Vagina (tissue), 2 donors: ENCODE measurements at regions not wholly inside any gene's neighbourhood (a gene's known extent, or its start where the extent isn't known, plus 50 kb on each side); places are given as distances from the start of the nearest gene placed in this dataset.

ENCODE experiments used
- DNase-seq, 2 donors: peaks; one replicate each; pipeline ENCODE4 v3.0.0-alpha.2; 2017; ENCODE audit errors: extremely low spot score in 2 of 2
- H3K27ac ChIP-seq: fragments of 200-600 bp; sonication (generic); one replicate; pipeline ENCODE4 v1.5.1; 2019
- H3K27me3 ChIP-seq: fragments of 200-600 bp; sonication (generic); one replicate; pipeline ENCODE4 v1.5.1; 2019
- H3K36me3 ChIP-seq, 2 donors: fragments of 200-600 bp; sonication (generic); one replicate each; pipeline ENCODE4 v1.5.1; 2017 to 2019
- H3K4me1 ChIP-seq: fragments of 200-600 bp; sonication (generic); one replicate; pipeline ENCODE4 v1.5.1; 2019
- H3K4me3 ChIP-seq, 2 donors: fragments of 200-600 bp; sonication (generic); 1 replicate in 1 of 2; 2 replicates in 1 of 2; pipeline ENCODE4 v1.5.1; 2016 to 2019
- H3K9me3 ChIP-seq: fragments of 200-600 bp; sonication (generic); one replicate; pipeline ENCODE4 v1.5.1; 2019
- CTCF ChIP-seq, 3 experiments: fragments of 450-650 bp in 2 of 3; fragments of 200-600 bp in 1 of 3; sonication (generic) in 1 of 3; IDR thresholded peaks; one replicate each; pipeline ENCODE4 v1.5.1; 2017 to 2019; ENCODE audit warnings: antibody characterized with exemption in 3 of 3, mild to moderate bottlenecking in 2 of 3, moderate library complexity in 2 of 3
- POLR2A ChIP-seq, 2 donors: fragments of 450-650 bp; IDR thresholded peaks; one replicate each; pipeline ENCODE4 v1.6.1; 2017; ENCODE audit warnings: antibody characterized with exemption in 2 of 2, mild to moderate bottlenecking in 2 of 2, moderate library complexity in 2 of 2
- POLR2AphosphoS5 ChIP-seq, 2 donors: sonication (generic); formaldehyde crosslinking; IDR thresholded peaks; one replicate each; pipeline ENCODE4 v1.9.0; 2017; ENCODE audit warnings: antibody characterized with exemption in 2 of 2, mild to moderate bottlenecking in 2 of 2, low read depth in 1 of 2; ENCODE audit not compliant: insufficient read depth in 1 of 2
- intact Hi-C: fragments of 100-400 bp; cut with DNase I; formaldehyde crosslinking; loops from one replicate; pipeline ENCODE4 v1.15.1; 2023

- TF ChIP-seq POLR2AphosphoS5 (IDR thresholded peaks at IDR 0.05; ENCODE audit: insufficient read depth in 1 of 2, low read depth in 1 of 2) (no peak), CTCF (IDR thresholded peaks at IDR 0.05) (peak; percentile 11 to 30 (median 28)), POLR2A (IDR thresholded peaks at IDR 0.05) (no peak)
- intact Hi-C loops: no loop called here
- no peaks in the 10 kb centered on the region for H3K36me3 ChIP-seq
- no peak overlapping the region for H3K27ac ChIP-seq
- peak in 1 of 2 donors; percentile 27 for DNase-seq
- no peak overlapping the region for H3K4me3 ChIP-seq
- no peaks in the 10 kb centered on the region for H3K9me3 ChIP-seq
- peaks cover 22% of the 10 kb centered on the region for H3K4me1 ChIP-seq
- H3K27me3 ChIP-seq: no peaks in the 10 kb centered on the region
Observed at GRCh38 chr1:34681480-34682451, 73.1 kb upstream of the GJB5 start.

GRCh38 chr1:34682452-34683223 is 72.2 kb upstream of the GJB5 start:
- no peak for TF ChIP-seq CTCF (IDR thresholded peaks at IDR 0.05)
- H3K4me1 ChIP-seq: peaks cover 22% of the 10 kb centered on the region
- peak in 1 of 2 donors; percentile 42 for DNase-seq
- no peaks in the 10 kb centered on the region for H3K36me3 ChIP-seq
- no peak overlapping the region for H3K27ac ChIP-seq
- no peaks in the 10 kb centered on the region for H3K9me3 ChIP-seq
- H3K4me3 ChIP-seq: no peak overlapping the region
- intact Hi-C loops: no loop called here
- no peaks in the 10 kb centered on the region for H3K27me3 ChIP-seq

- DNase-seq: peak in 1 of 2 donors; percentile 49
- Histone ChIP-seq H3K36me3 (no peaks in the 10 kb centered on the region), H3K27ac (no peak overlapping the region), H3K9me3 (no peaks in the 10 kb centered on the region), H3K4me3 (no peak overlapping the region), H3K27me3 (no peaks in the 10 kb centered on the region), H3K4me1 (peaks cover 22% of the 10 kb centered on the region)
- intact Hi-C loops: no loop called here
- TF ChIP-seq POLR2AphosphoS5 (IDR thresholded peaks at IDR 0.05; ENCODE audit: insufficient read depth in 1 of 2, low read depth in 1 of 2): no peak
- TF ChIP-seq CTCF (IDR thresholded peaks at IDR 0.05): no peak
- no peak for TF ChIP-seq POLR2A (IDR thresholded peaks at IDR 0.05)
Observed at GRCh38 chr1:34683616-34684015, 71.2 kb upstream of the GJB5 start.

GRCh38 chr1:34684266-34684665 is 70.6 kb upstream of the GJB5 start:
- intact Hi-C loops: no loop called here
- H3K9me3 ChIP-seq: no peaks in the 10 kb centered on the region

More at GRCh38 chr1:34684266-34684665, 70.6 kb upstream of the GJB5 start:
- Histone ChIP-seq H3K27ac (no peak overlapping the region), H3K4me3 (no peak overlapping the region), H3K27me3 (no peaks in the 10 kb centered on the region), H3K36me3 (no peaks in the 10 kb centered on the region), H3K4me1 (peaks cover 22% of the 10 kb centered on the region)
- peak in 1 of 2 donors; percentile 22 for DNase-seq
- TF ChIP-seq POLR2AphosphoS5 (IDR thresholded peaks at IDR 0.05; ENCODE audit: insufficient read depth in 1 of 2, low read depth in 1 of 2): no peak
- no peak for TF ChIP-seq CTCF (IDR thresholded peaks at IDR 0.05)
- no peak for TF ChIP-seq POLR2A (IDR thresholded peaks at IDR 0.05)
